ENCODE measurements at regions not wholly inside any gene's neighbourhood (a gene's known extent, or its start where the extent isn't known, plus 50 kb on each side); places are given as distances from the start of the nearest gene placed in this dataset.

DNA sequence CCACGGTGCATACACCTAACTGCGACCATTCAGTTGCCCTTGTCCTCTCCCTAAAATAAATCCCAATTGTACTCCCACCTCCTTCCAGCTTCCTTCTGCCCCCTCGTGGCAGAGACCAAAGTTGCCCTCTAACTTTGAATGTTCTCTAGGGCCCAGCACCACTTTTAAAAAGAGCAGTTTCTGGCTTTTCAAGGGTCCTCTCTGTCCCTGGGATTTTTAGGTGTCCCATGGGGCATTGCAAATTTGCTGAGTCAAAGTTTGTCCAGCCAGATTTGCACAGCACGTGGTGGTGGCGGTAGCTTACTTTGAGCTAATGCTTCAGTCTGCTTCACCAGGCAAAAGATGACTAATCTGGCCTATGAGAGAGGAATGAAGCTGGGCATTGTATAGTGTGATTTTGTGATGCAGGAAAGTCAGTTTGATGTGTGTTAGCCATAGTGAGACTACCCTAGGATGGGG is 100.2 kb downstream of the PERP start (continued):
- no peak for TF ChIP-seq REPIN1 (CRISPR knock-in tag; IDR thresholded peaks at IDR 0.05; ENCODE audit: borderline replicate concordance, low read depth)
- peak; percentile 58; the same call in 1 of the 2 replicates for TF ChIP-seq SMC3 (IDR thresholded peaks at IDR 0.05; ENCODE audit: low read length)
- TF ChIP-seq, protein P1, sequence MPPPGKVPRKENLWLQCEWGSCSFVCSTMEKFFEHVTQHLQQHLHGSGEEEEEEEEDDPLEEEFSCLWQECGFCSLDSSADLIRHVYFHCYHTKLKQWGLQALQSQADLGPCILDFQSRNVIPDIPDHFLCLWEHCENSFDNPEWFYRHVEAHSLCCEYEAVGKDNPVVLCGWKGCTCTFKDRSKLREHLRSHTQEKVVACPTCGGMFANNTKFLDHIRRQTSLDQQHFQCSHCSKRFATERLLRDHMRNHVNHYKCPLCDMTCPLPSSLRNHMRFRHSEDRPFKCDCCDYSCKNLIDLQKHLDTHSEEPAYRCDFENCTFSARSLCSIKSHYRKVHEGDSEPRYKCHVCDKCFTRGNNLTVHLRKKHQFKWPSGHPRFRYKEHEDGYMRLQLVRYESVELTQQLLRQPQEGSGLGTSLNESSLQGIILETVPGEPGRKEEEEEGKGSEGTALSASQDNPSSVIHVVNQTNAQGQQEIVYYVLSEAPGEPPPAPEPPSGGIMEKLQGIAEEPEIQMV (CRISPR knock-in tag; IDR thresholded peaks at IDR 0.05; ENCODE audit: low read depth): 0 out of 2 replicates have a peak, but pooled peaks have one; percentile 41
- no peak for TF ChIP-seq NFAT5 (CRISPR knock-in tag; IDR thresholded peaks at IDR 0.05)
- peak; percentile 51 for TF ChIP-seq STAG1 (CRISPR knock-in tag; IDR thresholded peaks at IDR 0.05)
- TF ChIP-seq ZKSCAN5 (CRISPR knock-in tag; IDR thresholded peaks at IDR 0.05): no peak
- peak; percentile 18 for TF ChIP-seq XRCC5 (optimal IDR thresholded peaks at IDR 0.05; ENCODE audit: low read length)
- TF ChIP-seq ZNF501 (CRISPR knock-in tag; IDR thresholded peaks at IDR 0.05): 0 out of 2 replicates have a peak, but pooled peaks have one; percentile 28
- no peak for TF ChIP-seq EEA1 (CRISPR knock-in tag; IDR thresholded peaks at IDR 0.05; ENCODE audit: borderline replicate concordance)
- 0 out of 2 replicates have a peak, but pooled peaks have one; percentile 17 for TF ChIP-seq LCORL (IDR thresholded peaks at IDR 0.05)
- no peak for TF ChIP-seq LCORL (CRISPR knock-in tag; IDR thresholded peaks at IDR 0.05)
- TF ChIP-seq ZNF543 (CRISPR knock-in tag; IDR thresholded peaks at IDR 0.05): no peak
- 0 out of 2 replicates have a peak, but pooled peaks have one; percentile 17 for TF ChIP-seq KDM2A (CRISPR knock-in tag; IDR thresholded peaks at IDR 0.05; ENCODE audit: borderline replicate concordance, low read depth)
- 0 out of 2 replicates have a peak, but pooled peaks have one; percentile 40 for TF ChIP-seq MAX (IDR thresholded peaks at IDR 0.05)
- no peak for TF ChIP-seq ZNF589 (CRISPR knock-in tag; conservative IDR thresholded peaks at IDR 0.05)
- TF ChIP-seq NFE2L1 (CRISPR knock-in tag; IDR thresholded peaks at IDR 0.05; ENCODE audit: borderline replicate concordance): no peak
- TF ChIP-seq MTF2 (CRISPR knock-in tag; IDR thresholded peaks at IDR 0.05; ENCODE audit: borderline replicate concordance): no peak
- TF ChIP-seq ZNF574 (CRISPR knock-in tag; IDR thresholded peaks at IDR 0.05): no peak
- TF ChIP-seq FOSL2 (CRISPR knock-in tag; IDR thresholded peaks at IDR 0.05): peak; percentile 48
- TF ChIP-seq HDAC6 (IDR thresholded peaks at IDR 0.05; ENCODE audit: low read depth, low read length): no peak
- no peak for TF ChIP-seq DBP (CRISPR knock-in tag; IDR thresholded peaks at IDR 0.05; ENCODE audit: not compliant biosample characterization)
